ENCODE measurements at regions not wholly inside any gene's neighbourhood (a gene's known extent, or its start where the extent isn't known, plus 50 kb on each side); places are given as distances from the start of the nearest gene placed in this dataset.

DNA sequence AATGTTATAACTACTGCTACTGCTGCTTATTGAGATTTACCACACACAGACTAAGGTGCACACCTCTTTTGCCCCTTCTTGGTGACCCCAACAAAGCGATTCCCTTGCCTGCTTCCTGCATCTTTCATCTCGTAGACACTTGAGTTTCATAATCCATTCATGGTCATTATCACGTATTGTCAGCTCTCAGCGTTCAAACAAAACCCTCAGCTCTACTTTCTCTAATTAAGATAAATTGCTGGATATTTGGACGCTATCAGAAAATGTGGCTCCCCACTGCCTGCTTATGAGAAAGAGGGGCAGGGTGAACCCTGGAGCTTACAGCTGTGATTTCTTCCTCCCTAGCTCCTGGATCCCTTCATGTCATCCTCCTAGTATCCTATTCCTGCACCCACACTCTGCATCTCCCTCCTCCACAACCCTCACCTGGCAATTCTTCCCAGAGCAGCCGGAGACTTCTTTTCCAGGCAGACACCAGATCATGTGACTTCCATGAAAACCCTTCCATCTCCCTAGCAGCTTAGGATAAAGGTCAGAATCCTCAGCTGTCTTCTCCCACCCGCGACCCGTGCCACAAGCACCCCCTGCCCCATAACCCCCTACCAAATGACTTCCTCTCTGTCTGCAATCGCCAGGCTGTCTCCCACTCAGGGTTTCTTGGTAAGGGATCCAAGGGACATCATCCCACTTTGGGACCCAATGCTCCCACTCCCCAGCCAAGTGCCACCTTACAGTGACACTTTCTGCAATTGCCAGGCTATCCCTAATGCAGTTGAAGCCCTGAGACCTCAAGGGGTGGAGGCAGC is 146.5 kb downstream of the NSG2 start:
- DNase-seq = no peak

DNA sequence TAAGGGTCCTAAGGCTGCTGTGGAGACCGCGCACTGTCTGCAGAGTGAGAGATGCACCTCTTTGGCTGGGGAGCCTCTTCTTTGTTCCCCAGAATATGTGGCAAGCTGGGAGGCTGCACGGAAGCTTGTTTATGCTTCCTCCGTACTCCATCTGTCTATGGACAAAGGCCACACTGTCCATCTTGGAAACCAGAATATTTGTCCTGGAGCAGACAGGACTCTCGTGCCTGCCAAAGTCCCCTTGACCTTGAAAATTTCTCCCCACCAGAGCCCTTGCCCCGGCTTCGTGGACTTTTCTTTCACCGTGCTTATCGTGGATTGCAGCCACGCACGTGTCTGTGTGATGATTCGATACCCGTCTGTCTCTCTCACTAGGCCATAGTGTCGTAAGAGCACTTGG is 147.4 kb downstream of the NSG2 start:
- no peak for DNase-seq

DNA sequence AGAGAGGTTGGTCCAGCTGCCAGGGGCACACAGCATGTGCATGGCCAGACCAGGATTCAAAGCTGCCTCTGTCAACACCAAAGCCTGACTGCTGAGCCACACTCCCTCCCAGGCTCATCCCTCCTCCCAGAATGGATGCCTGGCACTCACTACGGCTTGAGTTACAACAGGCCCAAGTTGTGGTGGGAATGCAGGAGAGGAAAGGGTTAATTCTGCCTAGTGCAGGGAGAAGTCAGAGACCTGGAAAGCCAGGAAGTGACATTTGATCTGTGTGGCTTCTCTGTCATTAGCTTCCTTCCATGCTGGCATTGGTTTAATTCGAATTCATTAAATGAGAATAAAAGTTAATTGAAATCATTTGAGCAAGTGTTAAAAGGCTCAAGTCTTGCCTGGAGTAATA is 150.0 kb downstream of the NSG2 start:
- no peak for DNase-seq

DNA sequence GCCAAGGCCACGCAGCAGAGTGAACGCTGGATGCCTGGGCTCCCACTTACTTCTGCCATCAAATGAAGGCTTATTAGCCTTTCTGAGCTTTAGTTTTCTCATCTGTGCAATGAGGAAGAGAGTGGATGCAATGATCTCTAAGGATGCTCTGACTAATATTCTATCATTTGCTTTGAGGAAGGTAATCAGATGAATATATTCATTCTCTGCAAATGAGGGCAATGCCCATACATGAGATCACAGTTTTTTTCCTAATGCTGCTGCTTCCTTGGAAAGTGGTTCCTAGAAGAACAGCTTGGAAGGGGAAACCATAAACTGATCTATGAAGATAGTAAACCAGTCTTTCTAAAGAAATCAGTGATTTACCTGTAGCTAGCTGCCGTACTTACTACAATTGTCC is 152.4 kb downstream of the NSG2 start:
- DNase-seq = no peak

DNA sequence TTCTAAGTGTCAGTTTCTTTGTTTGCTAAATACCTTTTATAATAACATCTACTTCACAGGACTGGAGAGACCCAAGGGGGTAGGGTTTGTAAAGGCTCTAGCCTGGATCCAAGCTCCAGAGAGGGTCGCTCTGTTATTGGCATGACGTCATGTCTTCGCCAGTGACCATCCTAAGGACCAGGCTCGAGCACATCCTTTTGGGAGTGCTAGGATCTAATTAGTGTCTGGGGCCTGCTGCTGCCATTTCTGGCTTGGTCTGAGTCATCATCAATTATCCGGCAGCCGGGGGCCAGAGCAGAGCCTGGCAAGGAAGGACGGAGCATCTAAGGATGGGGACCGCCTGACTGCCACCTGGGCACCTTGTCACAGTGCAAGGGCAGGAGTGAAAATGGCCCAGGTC is 153.0 kb downstream of the NSG2 start:
- no peak for DNase-seq

DNA sequence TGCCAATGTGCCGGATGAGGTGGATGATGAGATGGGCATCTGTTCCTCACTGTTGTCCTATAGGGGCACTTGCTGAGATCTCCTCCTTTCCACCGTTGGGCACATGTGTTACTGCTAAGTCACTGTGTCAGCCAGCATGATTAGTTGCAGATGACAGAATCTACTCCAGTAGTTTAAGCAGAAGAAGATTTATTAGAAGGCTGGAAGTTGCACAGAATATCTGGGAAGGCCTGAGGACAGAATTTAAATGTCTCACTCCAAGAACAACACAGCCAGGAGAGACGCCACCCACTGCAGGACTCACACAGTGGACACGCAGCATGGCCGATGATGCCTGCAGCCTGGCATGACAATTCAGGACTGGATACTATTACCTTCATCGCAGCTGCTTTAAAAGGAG is 157.5 kb downstream of the NSG2 start:
- DNase-seq = no peak

DNA sequence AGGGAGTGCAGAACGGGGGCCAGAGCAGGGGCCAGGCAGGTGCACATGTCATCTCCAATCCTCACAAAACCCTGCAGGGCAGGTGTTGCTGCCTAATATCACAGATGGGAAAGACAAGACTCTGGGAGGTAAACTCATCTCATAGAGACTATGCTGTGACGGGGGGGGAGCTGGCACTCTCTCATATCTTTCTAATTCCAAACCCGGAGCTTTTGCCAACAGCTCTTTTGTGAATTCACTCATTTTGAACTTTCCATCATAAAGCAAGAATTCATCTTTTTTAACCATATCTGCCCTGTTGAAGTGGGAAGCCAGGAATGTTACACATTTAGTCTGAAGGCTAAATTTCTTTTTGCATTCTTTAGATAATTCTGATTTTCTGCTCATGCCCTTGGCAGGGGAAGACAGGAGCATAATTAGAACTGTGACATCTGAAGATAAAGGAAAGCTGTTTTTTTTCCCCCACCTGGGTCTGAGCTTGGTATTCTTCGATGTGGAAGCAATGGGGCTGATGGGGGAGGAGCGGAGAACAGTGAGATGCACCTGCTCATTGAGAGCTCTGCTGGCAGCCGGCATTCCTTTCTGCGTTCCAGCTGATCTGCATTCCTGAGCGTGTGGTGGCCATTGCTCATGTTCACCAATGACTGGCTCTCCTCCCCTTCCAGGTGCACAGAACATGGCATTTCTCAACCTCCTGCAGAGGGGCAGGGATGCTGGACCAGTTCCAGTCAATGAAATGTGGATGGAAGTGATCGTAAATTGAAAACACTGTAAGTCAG is 159.2 kb downstream of the NSG2 start:
- no peak for DNase-seq

DNA sequence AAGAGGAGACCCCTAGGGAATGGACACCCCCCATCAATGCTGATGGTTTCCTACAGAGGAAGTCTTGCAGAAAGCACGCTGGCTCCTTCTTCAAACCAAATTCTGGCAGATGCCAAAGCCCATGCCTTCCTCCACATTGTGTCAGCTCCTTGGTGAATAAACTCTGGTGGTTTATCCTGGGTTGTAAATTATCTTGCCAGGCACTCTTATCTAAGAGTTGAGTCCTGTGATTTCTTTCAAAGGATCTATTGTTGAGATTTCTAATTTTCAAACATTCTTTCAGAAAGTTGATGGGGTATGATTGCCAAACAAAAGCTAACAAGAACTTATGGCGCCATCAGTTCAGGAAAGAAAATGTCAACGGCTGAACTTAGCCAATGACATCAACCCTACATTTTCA is 160.4 kb downstream of the NSG2 start:
- DNase-seq = no peak

DNA sequence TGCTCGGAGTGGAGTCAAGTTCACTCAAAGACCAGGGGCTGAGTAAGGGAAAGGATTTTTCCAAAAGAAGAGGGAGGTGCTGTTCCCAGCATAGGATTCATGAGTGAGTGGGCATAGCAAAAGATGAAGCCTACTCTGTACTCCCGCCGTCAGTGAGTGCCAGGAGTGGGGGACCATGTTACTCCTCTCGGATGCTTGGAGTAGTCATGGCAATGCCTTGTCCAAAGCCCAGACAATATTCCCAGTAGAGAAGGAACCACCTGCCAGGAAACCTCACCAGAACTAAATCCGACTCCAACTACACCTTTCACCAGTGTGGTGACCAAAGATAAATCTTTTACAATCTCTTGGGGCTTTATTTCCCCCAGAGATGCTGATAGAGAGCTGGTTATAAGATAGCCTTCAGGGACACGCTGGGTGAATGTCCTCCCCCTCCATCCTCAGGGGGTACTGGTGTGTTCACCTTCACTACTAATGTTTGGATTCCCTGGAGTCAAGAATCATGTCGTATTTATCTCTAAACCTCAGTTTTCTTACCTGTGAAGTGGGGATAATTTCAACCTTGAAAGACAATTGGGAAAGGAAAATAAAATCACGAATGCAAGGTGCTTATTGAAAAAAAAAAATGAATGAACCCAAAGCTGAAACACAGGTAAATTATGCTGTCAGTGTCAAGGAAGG is 165.2 kb downstream of the NSG2 start:
- DNase-seq = no peak

DNA sequence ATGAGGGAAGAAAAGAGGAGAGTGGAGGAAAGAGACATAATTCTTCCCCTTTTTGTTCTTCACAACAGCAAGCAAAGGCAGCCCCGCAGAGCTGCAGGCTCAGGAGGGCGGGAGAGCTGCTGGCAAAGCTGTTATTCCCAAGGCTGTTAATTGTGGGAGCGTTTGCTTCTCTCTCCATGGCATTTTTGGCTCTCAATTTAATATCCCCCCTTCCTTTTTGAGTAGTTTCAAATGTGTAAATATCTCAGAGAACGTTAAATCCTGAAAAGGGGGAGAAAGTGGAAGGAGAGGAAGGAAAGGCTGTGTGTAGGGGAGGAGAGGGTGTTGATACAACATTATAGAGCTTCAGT is 165.7 kb downstream of the NSG2 start:
- no peak for DNase-seq

DNA sequence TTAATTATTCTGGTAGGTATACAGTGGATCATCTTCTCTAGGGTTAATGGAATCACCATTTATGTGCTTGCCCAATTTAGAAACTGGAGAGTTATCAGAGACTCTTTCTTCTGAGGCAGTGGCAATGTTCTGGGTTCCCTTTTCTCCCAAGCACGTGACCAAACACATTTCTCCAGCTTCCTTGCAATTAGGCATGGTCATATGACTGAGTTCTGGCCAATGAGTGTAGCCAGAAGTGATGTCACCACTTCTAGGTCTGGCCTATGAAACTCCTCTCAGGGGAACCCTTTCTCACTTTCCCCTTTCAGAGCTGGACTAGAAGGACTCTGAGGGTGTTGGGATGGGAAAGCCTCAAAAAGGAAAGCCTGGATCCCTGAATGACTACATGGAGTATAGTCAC is 172.0 kb downstream of the NSG2 start:
- no peak for DNase-seq

DNA sequence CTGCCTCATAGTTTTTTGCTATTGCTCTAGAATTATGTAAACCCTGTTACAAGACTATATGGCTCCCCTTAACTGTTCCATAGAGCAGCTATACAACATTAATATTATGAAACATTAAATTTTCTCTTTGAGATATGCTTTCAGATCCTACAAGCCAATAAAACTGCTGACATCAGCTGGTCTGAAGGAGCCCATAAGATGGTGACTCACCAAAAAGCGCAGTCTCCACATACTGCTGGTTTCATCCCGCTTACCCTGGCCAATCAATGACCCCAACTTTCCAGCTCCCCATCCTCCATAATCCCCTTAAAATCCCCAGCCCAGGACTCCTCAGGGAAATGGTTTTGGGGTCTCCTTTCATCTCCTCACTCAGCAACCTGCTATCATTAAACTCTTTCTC is 172.7 kb downstream of the NSG2 start:
- no peak for DNase-seq

DNA sequence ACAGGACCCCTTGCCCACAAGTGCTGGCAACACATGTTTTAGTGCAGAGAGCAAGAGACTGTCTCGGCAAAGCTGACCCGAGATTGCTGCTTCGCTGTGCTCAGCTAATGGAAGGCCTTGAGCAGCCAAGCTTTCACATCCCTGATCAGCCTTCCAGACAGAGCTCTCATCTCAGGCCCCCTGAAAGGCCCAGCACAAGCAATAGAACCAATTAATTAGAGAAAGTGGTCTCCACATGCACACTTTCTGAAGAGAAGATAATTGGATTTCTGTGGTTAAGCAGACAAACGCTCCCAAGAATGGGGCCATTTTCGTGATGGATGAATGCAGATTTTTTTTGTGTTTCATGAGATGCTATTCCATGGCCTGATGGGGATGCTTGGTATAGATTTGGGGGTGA is 174.9 kb downstream of the NSG2 start:
- no peak for DNase-seq

DNA sequence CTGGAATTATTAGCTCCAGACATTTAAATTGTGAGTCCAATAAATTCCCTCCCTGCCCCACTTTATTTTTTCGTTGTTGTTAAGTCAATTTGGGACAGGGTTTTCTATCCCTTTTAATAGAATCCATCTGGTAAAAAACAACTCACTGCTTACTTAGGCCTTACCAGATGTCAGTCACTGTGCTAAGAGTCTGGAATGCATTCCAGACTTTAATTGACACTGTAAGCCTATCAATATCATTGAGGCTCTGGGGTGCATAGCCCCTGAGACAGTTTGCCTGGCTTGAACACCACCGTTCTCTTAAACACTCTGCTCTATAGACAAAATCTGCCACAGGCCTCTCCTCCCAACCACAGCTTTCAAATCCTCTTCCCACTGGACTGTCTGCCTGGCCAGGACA is 175.9 kb downstream of the NSG2 start:
- DNase-seq = no peak

DNA sequence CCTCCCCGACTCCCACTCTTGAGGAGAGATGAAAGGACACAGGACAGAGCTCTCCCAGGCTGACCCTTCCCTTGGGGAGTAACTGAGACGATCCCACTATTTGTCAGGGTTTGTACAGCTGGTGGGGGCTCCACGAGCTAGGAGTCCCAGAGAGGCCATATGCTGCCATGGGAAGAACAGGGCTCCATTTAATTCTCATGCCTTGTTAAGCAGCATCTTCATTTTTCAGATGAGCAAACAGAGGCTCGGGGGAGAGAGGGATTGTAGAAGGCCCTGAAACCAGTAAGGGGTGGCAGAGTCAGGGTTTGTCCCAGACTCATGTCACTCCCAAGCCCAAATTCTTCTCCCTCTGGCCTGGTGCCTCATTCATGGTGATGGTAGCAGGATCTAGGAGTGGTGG is 176.4 kb downstream of the NSG2 start:
- DNase-seq = no peak

DNA sequence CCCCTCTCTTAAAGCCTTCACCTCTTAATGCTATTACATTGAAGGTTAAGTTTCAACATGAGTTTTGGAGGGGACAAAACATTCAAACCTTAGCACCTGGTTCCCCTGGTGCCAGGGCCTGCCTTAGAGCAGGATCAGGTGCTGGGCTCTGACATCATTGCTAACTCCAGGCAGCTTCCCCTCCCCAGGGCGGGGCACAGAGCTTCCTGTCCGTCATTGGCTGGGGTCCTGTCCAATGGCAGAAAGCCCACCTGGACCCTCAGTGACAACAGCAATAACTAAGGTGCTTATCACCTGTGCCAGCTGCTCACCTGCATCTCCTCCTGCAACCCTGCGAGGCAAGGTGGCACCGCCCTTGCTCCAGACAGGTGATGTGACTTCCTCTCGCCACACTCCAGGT is 177.4 kb downstream of the NSG2 start:
- no peak for DNase-seq

DNA sequence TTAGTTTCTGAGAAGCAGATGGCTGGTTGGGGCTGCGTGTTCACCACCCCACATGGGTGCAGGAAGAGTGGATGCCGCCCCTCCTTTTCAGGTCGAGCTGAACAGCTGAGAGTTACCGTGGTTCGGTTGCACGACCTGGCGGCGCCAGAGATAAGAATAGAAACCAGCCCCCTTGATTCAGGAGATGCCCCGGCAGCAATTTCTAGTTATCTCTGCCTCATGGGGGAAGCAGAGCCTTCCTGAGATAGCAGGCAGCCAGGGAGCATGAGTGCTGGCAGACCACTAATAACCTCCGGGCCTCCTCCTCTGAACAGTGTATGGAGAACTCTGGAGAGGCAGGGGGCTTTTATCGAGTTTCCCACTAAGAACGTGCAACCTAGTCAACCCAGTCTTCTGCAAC is 177.8 kb downstream of the NSG2 start:
- DNase-seq = no peak

DNA sequence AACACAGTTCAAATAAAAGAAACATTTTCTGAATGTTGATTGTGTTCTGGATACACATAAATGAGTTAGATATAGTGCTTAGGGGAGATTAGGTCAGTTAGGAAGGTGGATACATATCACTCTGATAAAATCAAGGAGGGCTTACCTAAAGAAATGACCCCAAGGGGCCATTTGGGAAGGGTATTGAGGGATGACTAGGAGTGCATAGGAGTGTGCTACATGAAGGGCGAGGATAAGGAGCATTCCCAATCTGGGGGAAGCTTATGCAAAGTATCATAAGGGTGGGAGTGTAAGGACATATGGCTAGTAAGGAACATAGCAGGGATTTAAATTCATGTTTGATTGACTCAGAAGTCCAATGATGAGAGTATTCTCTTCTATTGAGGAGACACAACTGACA is 183.6 kb downstream of the NSG2 start:
- DNase-seq = no peak

DNA sequence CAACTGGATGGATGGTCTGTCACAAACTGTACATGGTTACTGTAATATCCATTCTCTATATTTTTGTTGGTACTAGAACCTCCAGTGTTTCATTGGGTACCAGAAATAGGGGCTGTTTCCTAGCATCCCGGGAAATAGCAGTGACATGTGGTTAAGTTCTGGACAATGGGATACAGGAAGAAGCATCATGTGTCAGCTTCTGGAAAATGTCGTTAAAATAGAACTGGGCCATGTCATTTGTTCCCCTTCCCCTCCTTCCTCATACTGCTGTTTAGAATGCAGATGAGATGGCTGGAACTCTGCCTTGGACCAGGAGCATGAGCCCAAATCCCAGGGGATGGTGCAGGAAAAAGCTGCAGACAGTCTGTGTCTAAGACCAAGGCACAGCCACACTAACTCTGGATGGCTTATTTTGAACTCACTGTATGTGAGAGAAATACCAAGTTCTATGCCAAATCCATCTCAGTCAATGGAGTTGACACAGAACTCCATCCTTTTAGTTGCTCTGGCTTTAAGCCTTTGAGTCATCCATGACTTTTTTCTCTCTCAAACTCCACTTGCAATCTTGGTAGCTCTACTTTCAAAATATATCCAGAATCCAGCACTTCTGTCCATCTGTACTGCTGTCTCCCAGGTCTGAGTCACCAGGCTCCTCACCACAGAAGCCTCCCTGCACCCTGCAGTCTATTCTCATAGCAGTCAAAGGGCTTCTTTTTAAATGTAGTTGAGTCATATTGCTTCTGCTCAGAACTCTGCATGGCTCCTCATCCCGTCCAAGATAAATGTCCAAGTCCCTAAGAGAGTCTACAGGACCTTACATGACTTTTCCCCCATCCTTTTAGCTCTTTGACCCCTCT is 184.2 kb downstream of the NSG2 start:
- DNase-seq = no peak

DNA sequence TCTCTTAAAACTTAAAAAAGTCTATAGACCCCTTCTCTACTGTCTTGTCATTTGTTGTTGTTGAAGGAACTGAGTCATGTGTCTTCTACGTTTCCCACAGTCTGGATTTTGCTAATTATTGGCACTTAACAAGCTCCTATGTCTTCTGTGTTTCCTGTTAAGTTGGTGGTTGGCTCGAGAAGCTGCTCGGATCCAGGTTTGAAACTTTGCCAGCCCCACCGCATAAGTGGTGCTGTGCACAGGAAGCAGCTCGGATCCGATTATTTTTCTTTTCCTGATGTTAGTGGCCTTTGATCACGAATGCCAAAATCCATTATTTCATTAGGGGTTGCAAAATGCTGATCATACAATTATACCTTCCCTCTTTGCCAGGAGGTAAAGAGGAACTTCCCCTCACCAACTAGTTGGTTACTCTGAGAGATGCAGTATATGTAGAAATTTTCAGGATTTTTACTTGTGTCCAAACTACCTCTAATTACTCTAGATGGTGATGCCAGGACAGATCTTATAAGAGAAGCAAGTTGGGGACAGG is 186.5 kb downstream of the NSG2 start:
- DNase-seq = no peak

DNA sequence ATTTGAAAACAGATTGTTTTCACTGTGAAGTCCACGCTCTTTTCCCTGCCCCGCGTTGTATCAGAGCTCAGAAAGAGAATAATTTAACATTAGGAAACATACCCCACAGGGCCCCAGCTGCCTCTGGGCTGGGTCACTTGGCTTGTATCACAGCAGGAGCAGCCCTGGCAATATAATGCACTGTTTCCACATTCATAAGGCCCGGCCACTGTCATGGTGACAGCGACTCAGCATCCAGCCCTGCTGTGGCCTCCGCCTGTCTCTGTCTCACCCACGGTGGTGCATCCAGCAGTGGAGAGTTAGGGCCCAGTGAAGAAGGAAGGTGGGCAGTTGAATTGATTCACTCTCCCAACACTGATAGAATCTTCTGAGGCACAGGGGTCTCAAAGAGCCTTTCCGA is 188.9 kb downstream of the NSG2 start:
- no peak for DNase-seq

DNA sequence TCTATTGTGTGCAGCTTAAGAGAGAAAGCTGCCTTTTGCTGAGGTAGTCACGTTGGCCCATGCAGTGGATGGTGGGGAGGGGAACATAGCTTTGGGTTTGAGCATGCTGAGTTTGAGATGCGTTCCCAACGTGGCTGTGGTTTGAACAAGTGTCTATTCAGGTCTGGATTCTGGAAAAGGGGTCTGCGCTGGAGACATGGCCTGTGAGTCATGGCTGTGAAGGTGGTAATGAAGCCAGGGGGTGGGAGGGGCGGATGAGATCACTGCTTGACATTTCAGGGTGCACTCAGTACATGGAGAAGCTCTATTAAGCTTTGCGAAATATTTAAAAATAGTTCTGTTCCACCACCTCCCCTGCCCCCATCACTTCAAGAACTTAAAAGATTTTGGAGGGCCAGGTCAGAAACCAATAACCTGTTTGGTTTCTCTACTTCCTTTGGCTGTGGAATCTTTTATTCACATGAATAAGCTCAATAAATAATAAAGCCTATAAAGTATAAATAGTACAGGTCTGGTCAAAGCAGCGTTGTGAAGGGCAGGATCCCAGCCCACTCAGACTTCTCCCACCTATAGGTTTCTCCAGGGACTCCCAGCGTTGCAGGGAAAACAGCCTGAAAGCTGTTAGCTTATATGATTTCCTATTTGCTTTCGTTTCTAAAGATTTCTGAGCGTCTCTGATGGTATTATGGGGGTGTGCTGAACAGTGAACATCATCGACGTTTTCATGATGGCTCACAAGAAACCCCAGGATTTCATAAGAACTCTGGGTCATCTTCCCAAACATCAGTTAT is 189.9 kb downstream of the NSG2 start:
- DNase-seq = no peak

Measured in stimulated activated CD4-positive, alpha-beta T cell treated with anti-CD3 and anti-CD28 coated beads, Interleukin-1b, Interleukin-23, amount 100 ng/mL, for 48 hours (primary cell).